ENCODE measurements at regions not wholly inside any gene's neighbourhood (a gene's known extent, or its start where the extent isn't known, plus 50 kb on each side); places are given as distances from the start of the nearest gene placed in this dataset.

GRCh38 chr10:35910234-35910633 lies 268.1 kb upstream of the FZD8 start:
- ChIA-PET CTCF (interaction anchor here (1.1 kb wide), 1 partner anchor 9 kb away, joined by 3 read pairs; no protein-coding TSS in a partner anchor), POLR2A (no interaction called here)
- Mint-ChIP-seq H3K27me3 (no peaks in the 10 kb centered on the region), H3K27ac (no peak overlapping the region), H3K4me1 (ENCODE audit: low read depth) (no peaks in the 10 kb centered on the region), H3K4me3 (no peak overlapping the region), H3K9me3 (no peaks in the 10 kb centered on the region), H3K36me3 (ENCODE audit: low read depth) (no peaks in the 10 kb centered on the region)
- DNase-seq (no peak), ATAC-seq (no peak)
- TF ChIP-seq CTCF (IDR thresholded peaks at IDR 0.05), result no peak
- intact Hi-C loops (cut with micrococcal nuclease), result no loop called here

- H3K27ac Mint-ChIP-seq, result no peak overlapping the region
- intact Hi-C loops (cut with micrococcal nuclease), result no loop called here
- DNase-seq, result no peak
- ATAC-seq, result no peak
- no peaks in the 10 kb centered on the region for H3K4me1 Mint-ChIP-seq (ENCODE audit: low read depth)
- H3K9me3 Mint-ChIP-seq, result no peaks in the 10 kb centered on the region
- no peaks in the 10 kb centered on the region for H3K27me3 Mint-ChIP-seq
- no peaks in the 10 kb centered on the region for H3K36me3 Mint-ChIP-seq (ENCODE audit: low read depth)
- POLR2A ChIA-PET, result no interaction called here
- H3K4me3 Mint-ChIP-seq, result no peak overlapping the region
- no peak for TF ChIP-seq CTCF (IDR thresholded peaks at IDR 0.05)
- CTCF ChIA-PET, result no interaction called here
Measured at GRCh38 chr10:35909121-35909720, 267.1 kb upstream of the FZD8 start.

- ATAC-seq, result no peak
- no peaks in the 10 kb centered on the region for H3K9me3 Mint-ChIP-seq
Measured at GRCh38 chr10:35908451-35908850, 266.4 kb upstream of the FZD8 start.

GRCh38 chr10:35907548-35907947 lies 265.5 kb upstream of the FZD8 start:
- Mint-ChIP-seq H3K4me1 (ENCODE audit: low read depth) (no peaks in the 10 kb centered on the region), H3K36me3 (ENCODE audit: low read depth) (no peaks in the 10 kb centered on the region), H3K9me3 (no peaks in the 10 kb centered on the region), H3K4me3 (no peak overlapping the region), H3K27me3 (no peaks in the 10 kb centered on the region), H3K27ac (no peak overlapping the region)
- ChIA-PET POLR2A (no interaction called here), CTCF (no interaction called here)
- TF ChIP-seq CTCF (IDR thresholded peaks at IDR 0.05), result no peak
- ATAC-seq, result no peak
- intact Hi-C loops (cut with micrococcal nuclease), result no loop called here
- no peak for DNase-seq

More at GRCh38 chr10:35908451-35908850, 266.4 kb upstream of the FZD8 start:
- DNase-seq, result no peak
- H3K27ac Mint-ChIP-seq, result no peak overlapping the region
- ChIA-PET POLR2A (no interaction called here), CTCF (no interaction called here)
- no peaks in the 10 kb centered on the region for H3K36me3 Mint-ChIP-seq (ENCODE audit: low read depth)
- intact Hi-C loops (cut with micrococcal nuclease), result no loop called here
- TF ChIP-seq CTCF (IDR thresholded peaks at IDR 0.05), result no peak
- H3K4me1 Mint-ChIP-seq (ENCODE audit: low read depth), result no peaks in the 10 kb centered on the region
- no peaks in the 10 kb centered on the region for H3K27me3 Mint-ChIP-seq
- H3K4me3 Mint-ChIP-seq, result no peak overlapping the region

GRCh38 chr10:35906155-35906554 lies 264.1 kb upstream of the FZD8 start:
- DNase-seq, result no peak
- no peak for ATAC-seq
- ChIA-PET CTCF (no interaction called here), POLR2A (no interaction called here)
- TF ChIP-seq CTCF (IDR thresholded peaks at IDR 0.05), result no peak
- Mint-ChIP-seq H3K27me3 (no peaks in the 10 kb centered on the region), H3K4me1 (ENCODE audit: low read depth) (no peaks in the 10 kb centered on the region), H3K36me3 (ENCODE audit: low read depth) (no peaks in the 10 kb centered on the region), H3K4me3 (no peak overlapping the region), H3K27ac (no peak overlapping the region), H3K9me3 (no peaks in the 10 kb centered on the region)
- intact Hi-C loops (cut with micrococcal nuclease), result no loop called here
